ENCODE measurements at regions not wholly inside any gene's neighbourhood (a gene's known extent, or its start where the extent isn't known, plus 50 kb on each side); places are given as distances from the start of the nearest gene placed in this dataset.

- Mint-ChIP-seq H3K36me3 (no peaks in the 10 kb centered on the region), H3K27me3 (no peaks in the 10 kb centered on the region), H3K27ac (peak overlapping the region; percentile 82 to 87), H3K4me3 (peak overlapping the region; percentile 89), H3K9me3 (no peaks in the 10 kb centered on the region), H3K4me1 (ENCODE audit: low read depth in 2 of 2) (peaks cover 22 to 43% of the 10 kb centered on the region in 2 donors)
- DNase-seq (ENCODE audit: low spot score): no peak
- peak; percentile 58 to 79 for ATAC-seq
Measured at GRCh38 chr11:95700471-95700817, 89.1 kb downstream of the FAM76B start.

- peaks cover 22 to 43% of the 10 kb centered on the region in 2 donors for H3K4me1 Mint-ChIP-seq (ENCODE audit: low read depth in 2 of 2)
- peak; percentile 62 to 73 for ATAC-seq
Measured at GRCh38 chr11:95699631-95700470, 89.7 kb downstream of the FAM76B start.

GRCh38 chr11:95698676-95699557 is 90.7 kb downstream of the FAM76B start:
- H3K36me3 Mint-ChIP-seq: no peaks in the 10 kb centered on the region
- DNase-seq (ENCODE audit: low spot score) (no peak), ATAC-seq (no peak)
- peaks cover 22 to 43% of the 10 kb centered on the region in 2 donors for H3K4me1 Mint-ChIP-seq (ENCODE audit: low read depth in 2 of 2)
- no peaks in the 10 kb centered on the region for H3K27me3 Mint-ChIP-seq
- peak overlapping the region; percentile 89 for H3K4me3 Mint-ChIP-seq
- no peaks in the 10 kb centered on the region for H3K9me3 Mint-ChIP-seq
- H3K27ac Mint-ChIP-seq: peak overlapping the region; percentile 82 to 87

More at GRCh38 chr11:95699631-95700470, 89.7 kb downstream of the FAM76B start:
- DNase-seq (ENCODE audit: low spot score): no peak
- Mint-ChIP-seq H3K36me3 (no peaks in the 10 kb centered on the region), H3K27ac (peak overlapping the region; percentile 82 to 87), H3K27me3 (no peaks in the 10 kb centered on the region), H3K9me3 (no peaks in the 10 kb centered on the region), H3K4me3 (peak overlapping the region; percentile 89)

GRCh38 chr11:95697614-95698408 is 91.8 kb downstream of the FAM76B start:
- ATAC-seq (no peak), DNase-seq (ENCODE audit: low spot score) (no peak)
- no peaks in the 10 kb centered on the region for H3K36me3 Mint-ChIP-seq
- H3K4me3 Mint-ChIP-seq: peak overlapping the region; percentile 5
- H3K4me1 Mint-ChIP-seq (ENCODE audit: low read depth in 2 of 2): peaks cover 22 to 43% of the 10 kb centered on the region in 2 donors
- H3K27me3 Mint-ChIP-seq: no peaks in the 10 kb centered on the region
- peak overlapping the region; percentile 44 to 82 for H3K27ac Mint-ChIP-seq
- no peaks in the 10 kb centered on the region for H3K9me3 Mint-ChIP-seq

GRCh38 chr11:95695181-95695580 is 94.4 kb downstream of the FAM76B start:
- H3K4me3 Mint-ChIP-seq: no peak overlapping the region
- H3K27ac Mint-ChIP-seq: no peak overlapping the region
- no peaks in the 10 kb centered on the region for H3K27me3 Mint-ChIP-seq
- no peaks in the 10 kb centered on the region for H3K36me3 Mint-ChIP-seq
- H3K9me3 Mint-ChIP-seq: no peaks in the 10 kb centered on the region
- H3K4me1 Mint-ChIP-seq (ENCODE audit: low read depth in 2 of 2): peaks cover 19 to 31% of the 10 kb centered on the region in 2 donors
- ATAC-seq: no peak
- no peak for DNase-seq (ENCODE audit: low spot score)

- no peak overlapping the region for H3K27ac Mint-ChIP-seq
- no peaks in the 10 kb centered on the region for H3K36me3 Mint-ChIP-seq
Measured at GRCh38 chr11:95693298-95693697, 96.3 kb downstream of the FAM76B start.

GRCh38 chr11:95692526-95693260 is 96.9 kb downstream of the FAM76B start:
- Mint-ChIP-seq H3K36me3 (no peaks in the 10 kb centered on the region), H3K4me1 (ENCODE audit: low read depth in 2 of 2) (peaks cover 3 to 6% of the 10 kb centered on the region in 2 donors), H3K27me3 (no peaks in the 10 kb centered on the region), H3K4me3 (no peak overlapping the region), H3K9me3 (no peaks in the 10 kb centered on the region), H3K27ac (no peak overlapping the region)
- DNase-seq (ENCODE audit: low spot score) (no peak), ATAC-seq (no peak)

More at GRCh38 chr11:95693298-95693697, 96.3 kb downstream of the FAM76B start:
- H3K4me3 Mint-ChIP-seq: no peak overlapping the region
- peaks cover 9 to 12% of the 10 kb centered on the region in 2 donors for H3K4me1 Mint-ChIP-seq (ENCODE audit: low read depth in 2 of 2)
- DNase-seq (ENCODE audit: low spot score): no peak
- no peaks in the 10 kb centered on the region for H3K9me3 Mint-ChIP-seq
- no peak for ATAC-seq
- no peaks in the 10 kb centered on the region for H3K27me3 Mint-ChIP-seq

- no peak overlapping the region for H3K4me3 Mint-ChIP-seq
- ATAC-seq (no peak), DNase-seq (ENCODE audit: low spot score) (no peak)
- no peak overlapping the region for H3K27ac Mint-ChIP-seq
- H3K27me3 Mint-ChIP-seq: no peaks in the 10 kb centered on the region
- H3K36me3 Mint-ChIP-seq: no peaks in the 10 kb centered on the region
- peaks cover 0 to 2% of the 10 kb centered on the region in 2 donors for H3K4me1 Mint-ChIP-seq (ENCODE audit: low read depth in 2 of 2)
- H3K9me3 Mint-ChIP-seq: no peaks in the 10 kb centered on the region
Measured at GRCh38 chr11:95690100-95690499, 99.5 kb downstream of the FAM76B start.

- no peak overlapping the region for H3K4me3 Mint-ChIP-seq
- peaks cover 2 to 5% of the 10 kb centered on the region in 2 donors for H3K4me1 Mint-ChIP-seq (ENCODE audit: low read depth in 2 of 2)
- peaks cover 0 to 4% of the 10 kb centered on the region in 2 donors for H3K27me3 Mint-ChIP-seq
- no peaks in the 10 kb centered on the region for H3K36me3 Mint-ChIP-seq
- no peaks in the 10 kb centered on the region for H3K9me3 Mint-ChIP-seq
- no peak for DNase-seq (ENCODE audit: low spot score)
- no peak for ATAC-seq
- H3K27ac Mint-ChIP-seq: no peak overlapping the region
Measured at GRCh38 chr11:95688501-95689222, 100.9 kb downstream of the FAM76B start.

DNA sequence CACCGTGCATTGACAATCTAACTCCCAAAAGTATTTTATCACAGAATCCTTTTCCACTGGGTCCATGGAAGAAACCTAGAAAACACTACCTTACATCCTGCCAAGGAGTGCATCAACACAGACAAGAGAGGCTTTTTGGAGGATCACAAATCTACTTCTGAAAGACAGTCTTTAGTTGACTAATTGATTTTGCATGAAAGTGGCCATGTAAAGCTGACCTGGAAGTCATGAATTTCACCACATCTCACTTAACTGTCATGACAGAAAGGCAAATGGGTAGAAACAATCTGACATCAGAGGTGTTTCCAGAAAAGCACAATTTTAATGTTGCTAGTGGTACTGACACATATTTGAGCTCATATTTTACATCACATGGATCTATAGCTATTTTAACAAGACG is 101.6 kb downstream of the FAM76B start:
- Mint-ChIP-seq H3K27ac (no peak overlapping the region), H3K4me1 (ENCODE audit: low read depth in 2 of 2) (peaks cover 2 to 12% of the 10 kb centered on the region in 2 donors), H3K4me3 (no peak overlapping the region), H3K36me3 (no peaks in the 10 kb centered on the region), H3K27me3 (peaks cover 0 to 5% of the 10 kb centered on the region in 2 donors), H3K9me3 (no peaks in the 10 kb centered on the region)
- DNase-seq (ENCODE audit: low spot score): no peak
- ATAC-seq: no peak

DNA sequence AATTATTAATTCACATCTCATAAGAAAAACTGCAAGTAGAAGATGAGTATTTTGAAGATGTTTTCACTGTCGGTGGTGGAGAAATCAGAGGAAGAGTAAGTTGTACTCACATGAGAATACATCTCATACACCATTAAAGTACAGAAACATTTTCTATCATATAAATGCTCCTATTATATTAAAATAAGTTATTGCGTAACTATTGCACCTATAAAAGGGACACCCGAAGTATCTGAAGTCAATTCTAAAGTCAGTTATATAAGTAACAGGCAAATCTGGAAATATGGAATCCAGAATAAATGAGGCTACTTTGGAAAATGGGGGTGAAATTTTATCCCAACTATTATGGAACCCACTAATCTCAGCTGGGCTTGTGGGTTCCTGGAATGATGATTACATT is 103.3 kb downstream of the FAM76B start:
- no peak for DNase-seq (ENCODE audit: low spot score)
- no peak for ATAC-seq
- no peaks in the 10 kb centered on the region for H3K36me3 Mint-ChIP-seq
- no peak overlapping the region for H3K27ac Mint-ChIP-seq
- H3K9me3 Mint-ChIP-seq: no peaks in the 10 kb centered on the region
- peaks cover 0 to 5% of the 10 kb centered on the region in 2 donors for H3K27me3 Mint-ChIP-seq
- peaks cover 17 to 26% of the 10 kb centered on the region in 2 donors for H3K4me1 Mint-ChIP-seq (ENCODE audit: low read depth in 2 of 2)
- no peak overlapping the region for H3K4me3 Mint-ChIP-seq

GRCh38 chr11:95684701-95685100 is 104.9 kb downstream of the FAM76B start:
- DNase-seq (ENCODE audit: low spot score): no peak
- H3K36me3 Mint-ChIP-seq: no peaks in the 10 kb centered on the region
- no peaks in the 10 kb centered on the region for H3K9me3 Mint-ChIP-seq
- ATAC-seq: no peak
- H3K4me1 Mint-ChIP-seq (ENCODE audit: low read depth in 2 of 2): peaks cover 17 to 30% of the 10 kb centered on the region in 2 donors
- peak overlapping the region in 1 of 2 donors; percentile 5 for H3K27ac Mint-ChIP-seq
- peaks cover 0 to 5% of the 10 kb centered on the region in 2 donors for H3K27me3 Mint-ChIP-seq
- H3K4me3 Mint-ChIP-seq: no peak overlapping the region

Data from natural killer cell treated with Interleukin-12 subunit alpha and Interleukin-12 subunit beta and Interleukin-15 and Interleukin-18, amount 100 ng/mL, for 72 hours (primary cell).